GM18526 (cell line): ENCODE measurements at regions not wholly inside any gene's neighbourhood (a gene's known extent, or its start where the extent isn't known, plus 50 kb on each side); places are given as distances from the start of the nearest gene placed in this dataset.

Experiments used
- POLR2A ChIP-seq: IDR thresholded peaks from 3 replicates; pipeline ENCODE4 v1.6.1; 2011; ENCODE audit not compliant: insufficient read length; ENCODE audit errors: extremely low read depth

- TF ChIP-seq POLR2A: no peak
Measured at GRCh38 chr16:29230671-29231096, 175.8 kb downstream of the NPIPB11 start.

- no peak for TF ChIP-seq POLR2A
Measured at GRCh38 chr16:29226782-29227181, 179.7 kb downstream of the NPIPB11 start.

GRCh38 chr16:29204806-29205135 is 201.7 kb downstream of the NPIPB11 start:
- no peak for TF ChIP-seq POLR2A

- no peak for TF ChIP-seq POLR2A
Measured at GRCh38 chr16:29198731-29199521, 207.6 kb downstream of the NPIPB11 start.

- no peak for TF ChIP-seq POLR2A
Measured at GRCh38 chr16:29198231-29198630, 208.3 kb downstream of the NPIPB11 start.

- TF ChIP-seq POLR2A: no peak
Measured at GRCh38 chr16:29192329-29193247, 207.7 kb downstream of the LAT start.

- TF ChIP-seq POLR2A: no peak
Measured at GRCh38 chr16:29182501-29182900, 197.6 kb downstream of the LAT start.

GRCh38 chr16:29158785-29159184 is 173.9 kb downstream of the LAT start:
- no peak for TF ChIP-seq POLR2A

GRCh38 chr16:29156511-29156910 is 171.7 kb downstream of the LAT start:
- TF ChIP-seq POLR2A: no peak

- TF ChIP-seq POLR2A: no peak
Measured at GRCh38 chr16:29154676-29155121, 169.8 kb downstream of the LAT start.

- no peak for TF ChIP-seq POLR2A
Measured at GRCh38 chr16:29154088-29154487, 169.2 kb downstream of the LAT start.

- no peak for TF ChIP-seq POLR2A
Measured at GRCh38 chr16:29151317-29151716, 166.5 kb downstream of the LAT start.

- TF ChIP-seq POLR2A: no peak
Measured at GRCh38 chr16:29148867-29149272, 164.0 kb downstream of the LAT start.

GRCh38 chr16:29148131-29148691 is 163.4 kb downstream of the LAT start:
- TF ChIP-seq POLR2A: no peak

GRCh38 chr16:29146266-29146665 is 161.4 kb downstream of the LAT start:
- TF ChIP-seq POLR2A: no peak
